ENCODE measurements at regions not wholly inside any gene's neighbourhood (a gene's known extent, or its start where the extent isn't known, plus 50 kb on each side); places are given as distances from the start of the nearest gene placed in this dataset.
"Not testable (repeated sequence)": the region's sequence is repeated elsewhere in the genome, so short reads cannot be mapped to it uniquely, and the experiment has no call there.

- no peaks in the 10 kb centered on the region for H3K9me2 ChIP-seq (ENCODE audit: insufficient read depth)
- peaks cover 72% of the 10 kb centered on the region for H3K27me3 ChIP-seq (ENCODE audit: insufficient read depth, low read depth)
- no peak overlapping the region for H3K27ac ChIP-seq
- no peaks in the 10 kb centered on the region for H3K9me3 ChIP-seq (ENCODE audit: insufficient read depth, low read depth)
- ChIA-PET POLR2A (ENCODE audit: unreplicated experiment) (no interaction called here), CTCF (no interaction called here)
- H2AFZ ChIP-seq: no peak overlapping the region
- no peak for DNase-seq
- H3K79me2 ChIP-seq (ENCODE audit: low read depth): no peaks in the 10 kb centered on the region
- H4K20me1 ChIP-seq (ENCODE audit: insufficient read depth): no peaks in the 10 kb centered on the region; the same call in 1 of the 2 replicates
- intact Hi-C loops (cut with micrococcal nuclease; ENCODE audit: unreplicated experiment): loop anchor here (1.0 kb wide), 2 partner anchors 268 to 458 kb away; no protein-coding TSS in a partner anchor
- H3K36me3 ChIP-seq (ENCODE audit: low read depth): no peaks in the 10 kb centered on the region
- H3K4me2 ChIP-seq: no peak overlapping the region
- H3K4me3 ChIP-seq: no peak overlapping the region
- no peaks in the 10 kb centered on the region for H3K4me1 ChIP-seq (replicated peaks; ENCODE audit: insufficient read depth)
- no peaks in the 10 kb centered on the region for H3F3A ChIP-seq (ENCODE audit: insufficient read depth, low read depth)
- BruUV-seq (replicated peaks): no TSS peak
- TF ChIP-seq EZH2 (IDR thresholded peaks at IDR 0.05; ENCODE audit: low read depth) (no peak), CTCF (conservative IDR thresholded peaks at IDR 0.05) (peak; percentile 87)
Observed at GRCh38 chr7:148503900-148504487, 86.6 kb upstream of the C7orf33 start.

- Histone ChIP-seq H3K4me3 (no peak overlapping the region), H3K4me1 (replicated peaks; ENCODE audit: insufficient read depth) (no peaks in the 10 kb centered on the region), H2AFZ (no peak overlapping the region), H3K27me3 (ENCODE audit: insufficient read depth, low read depth) (peaks cover 67% of the 10 kb centered on the region), H3K9me3 (ENCODE audit: insufficient read depth, low read depth) (no peaks in the 10 kb centered on the region), H3K9me2 (ENCODE audit: insufficient read depth) (no peaks in the 10 kb centered on the region), H3K36me3 (ENCODE audit: low read depth) (no peaks in the 10 kb centered on the region), H4K20me1 (ENCODE audit: insufficient read depth) (no peaks in the 10 kb centered on the region; the same call in 1 of the 2 replicates), H3F3A (ENCODE audit: insufficient read depth, low read depth) (no peaks in the 10 kb centered on the region), H3K79me2 (ENCODE audit: low read depth) (no peaks in the 10 kb centered on the region), H3K4me2 (no peak overlapping the region), H3K27ac (no peak overlapping the region)
- TF ChIP-seq EZH2 (IDR thresholded peaks at IDR 0.05; ENCODE audit: low read depth) (no peak), CTCF (conservative IDR thresholded peaks at IDR 0.05) (no peak)
- no TSS peak for BruUV-seq (replicated peaks)
- ChIA-PET CTCF (interaction anchor here (0.9 kb wide), 1 partner anchor 457 kb away, joined by 3 read pairs; no protein-coding TSS in a partner anchor), POLR2A (ENCODE audit: unreplicated experiment) (no interaction called here)
- intact Hi-C loops (cut with micrococcal nuclease; ENCODE audit: unreplicated experiment): no loop called here
- DNase-seq: no peak
Observed at GRCh38 chr7:148505645-148506375, 84.8 kb upstream of the C7orf33 start.

GRCh38 chr7:148507064-148507573 lies 83.4 kb upstream of the C7orf33 start:
- POLR2A ChIA-PET (ENCODE audit: unreplicated experiment); H3K79me2 ChIP-seq (ENCODE audit: low read depth); DNase-seq; H3K4me2 ChIP-seq; H4K20me1 ChIP-seq (ENCODE audit: insufficient read depth); H3K4me3 ChIP-seq; H3K4me1 ChIP-seq (replicated peaks; ENCODE audit: insufficient read depth); H3K36me3 ChIP-seq (ENCODE audit: low read depth); H3F3A ChIP-seq (ENCODE audit: insufficient read depth, low read depth); H2AFZ ChIP-seq; CTCF ChIA-PET; H3K9me3 ChIP-seq (ENCODE audit: insufficient read depth, low read depth); H3K27ac ChIP-seq; BruUV-seq (replicated peaks); intact Hi-C loops (cut with micrococcal nuclease; ENCODE audit: unreplicated experiment); H3K9me2 ChIP-seq (ENCODE audit: insufficient read depth): not testable (repeated sequence)
- peaks cover 54% of the 10 kb centered on the region for H3K27me3 ChIP-seq (ENCODE audit: insufficient read depth, low read depth)

All from PC-9 (cell line).